HepG2 (cell line): ENCODE measurements at regions not wholly inside any gene's neighbourhood (a gene's known extent, or its start where the extent isn't known, plus 50 kb on each side); places are given as distances from the start of the nearest gene placed in this dataset.
"Not testable (repeated sequence)": the region's sequence is repeated elsewhere in the genome, so short reads cannot be mapped to it uniquely, and the experiment has no call there.

ENCODE experiments used
- FOXP1 ChIP-seq, 2 experiments: fragments of 450-650 bp in 1 of 2; IDR thresholded peaks; 2 replicates each; pipeline ENCODE4 v1.6.1; 2017 to 2018; ENCODE audit warnings: antibody characterized with exemption in 1 of 2
- HMG20A ChIP-seq: IDR thresholded peaks from 2 replicates; pipeline ENCODE4 v1.6.1; 2016; ENCODE audit warnings: borderline replicate concordance
- KDM1A ChIP-seq: IDR thresholded peaks from 2 replicates; pipeline ENCODE4 v1.6.1; 2016; ENCODE audit warnings: missing compliant biosample characterization
- MEIS1 ChIP-seq: sonication (generic); formaldehyde crosslinking; IDR thresholded peaks from 2 replicates; pipeline ENCODE4 v1.9.0; 2021; ENCODE audit warnings: mild to moderate bottlenecking, missing genetic modification reagents, moderate library complexity, borderline replicate concordance
- NFKBIZ ChIP-seq: IDR thresholded peaks from 2 replicates; pipeline ENCODE4 v1.6.1; 2018; ENCODE audit warnings: missing genetic modification reagents, missing compliant biosample characterization
- ZNF607 ChIP-seq: sonication (generic); formaldehyde crosslinking; IDR thresholded peaks from 2 replicates; pipeline ENCODE4 v1.5.1; 2020; ENCODE audit warnings: missing genetic modification reagents, mild to moderate bottlenecking, borderline replicate concordance
- ZNF672 ChIP-seq: sonication (generic); formaldehyde crosslinking; IDR thresholded peaks from 2 replicates; pipeline ENCODE4 v1.8.1; 2022; ENCODE audit warnings: missing genetic modification reagents
- ZNF703 ChIP-seq: sonication (generic); formaldehyde crosslinking; IDR thresholded peaks from 2 replicates; pipeline ENCODE4 v1.5.1; 2020; ENCODE audit warnings: missing genetic modification reagents, mild to moderate bottlenecking, moderate library complexity, borderline replicate concordance
- TF ChIP-seq, protein P1 (sequence below): IDR thresholded peaks from 2 replicates; pipeline ENCODE4 v1.4.0; 2020; ENCODE audit warnings: mild to moderate bottlenecking, missing genetic modification reagents
- TF ChIP-seq, protein P2 (sequence below): sonication (generic); formaldehyde crosslinking; IDR thresholded peaks from 2 replicates; pipeline ENCODE4 v1.5.1; 2020; ENCODE audit warnings: mild to moderate bottlenecking, missing genetic modification reagents, moderate library complexity
- TF ChIP-seq, protein P3 (sequence below): sonication (generic); IDR thresholded peaks from 2 replicates; pipeline ENCODE4 v1.6.1; 2016; ENCODE audit warnings: low read depth, borderline replicate concordance

DNA sequence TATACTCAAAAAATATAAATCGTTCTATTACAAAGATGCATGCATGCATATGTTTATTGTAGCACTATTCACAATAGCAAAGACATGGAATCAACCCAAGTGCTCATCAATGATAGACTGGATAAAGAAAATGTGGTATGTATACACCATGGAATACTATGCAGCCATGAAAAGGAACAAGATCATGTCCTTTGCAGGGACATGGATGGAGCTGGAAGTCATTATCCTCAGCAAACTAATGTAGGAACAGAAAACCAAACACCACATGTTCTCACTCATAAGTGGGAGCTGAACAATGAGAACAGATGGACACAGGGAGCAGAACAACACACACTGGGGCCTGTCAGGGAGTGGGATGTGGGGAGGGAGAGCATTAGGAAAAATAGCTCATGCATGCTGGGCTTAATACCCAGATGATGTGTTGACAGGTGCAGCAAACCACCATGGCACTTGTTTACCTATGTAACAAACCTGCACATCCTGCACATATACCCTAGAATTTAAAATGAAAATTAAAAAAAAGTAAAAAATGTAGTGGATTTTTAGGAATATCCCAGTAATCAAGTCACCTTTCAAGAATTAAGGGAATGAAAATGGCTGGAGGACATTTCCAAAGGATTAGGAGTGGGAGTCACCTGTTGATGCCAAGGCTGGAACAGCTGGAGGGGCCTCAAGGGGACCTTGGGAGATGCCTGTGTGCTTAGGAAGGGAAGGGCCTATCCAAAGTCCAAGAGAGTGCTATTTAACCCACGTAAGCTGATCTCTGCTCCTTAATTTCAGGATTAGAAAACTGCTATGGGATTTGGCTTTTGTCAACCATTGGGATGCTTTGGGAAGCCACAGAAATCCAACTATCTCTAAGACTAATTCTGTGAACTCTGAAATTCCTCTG is 156.9 kb upstream of the FAM20A start (continued):
- TF ChIP-seq, protein P1, sequence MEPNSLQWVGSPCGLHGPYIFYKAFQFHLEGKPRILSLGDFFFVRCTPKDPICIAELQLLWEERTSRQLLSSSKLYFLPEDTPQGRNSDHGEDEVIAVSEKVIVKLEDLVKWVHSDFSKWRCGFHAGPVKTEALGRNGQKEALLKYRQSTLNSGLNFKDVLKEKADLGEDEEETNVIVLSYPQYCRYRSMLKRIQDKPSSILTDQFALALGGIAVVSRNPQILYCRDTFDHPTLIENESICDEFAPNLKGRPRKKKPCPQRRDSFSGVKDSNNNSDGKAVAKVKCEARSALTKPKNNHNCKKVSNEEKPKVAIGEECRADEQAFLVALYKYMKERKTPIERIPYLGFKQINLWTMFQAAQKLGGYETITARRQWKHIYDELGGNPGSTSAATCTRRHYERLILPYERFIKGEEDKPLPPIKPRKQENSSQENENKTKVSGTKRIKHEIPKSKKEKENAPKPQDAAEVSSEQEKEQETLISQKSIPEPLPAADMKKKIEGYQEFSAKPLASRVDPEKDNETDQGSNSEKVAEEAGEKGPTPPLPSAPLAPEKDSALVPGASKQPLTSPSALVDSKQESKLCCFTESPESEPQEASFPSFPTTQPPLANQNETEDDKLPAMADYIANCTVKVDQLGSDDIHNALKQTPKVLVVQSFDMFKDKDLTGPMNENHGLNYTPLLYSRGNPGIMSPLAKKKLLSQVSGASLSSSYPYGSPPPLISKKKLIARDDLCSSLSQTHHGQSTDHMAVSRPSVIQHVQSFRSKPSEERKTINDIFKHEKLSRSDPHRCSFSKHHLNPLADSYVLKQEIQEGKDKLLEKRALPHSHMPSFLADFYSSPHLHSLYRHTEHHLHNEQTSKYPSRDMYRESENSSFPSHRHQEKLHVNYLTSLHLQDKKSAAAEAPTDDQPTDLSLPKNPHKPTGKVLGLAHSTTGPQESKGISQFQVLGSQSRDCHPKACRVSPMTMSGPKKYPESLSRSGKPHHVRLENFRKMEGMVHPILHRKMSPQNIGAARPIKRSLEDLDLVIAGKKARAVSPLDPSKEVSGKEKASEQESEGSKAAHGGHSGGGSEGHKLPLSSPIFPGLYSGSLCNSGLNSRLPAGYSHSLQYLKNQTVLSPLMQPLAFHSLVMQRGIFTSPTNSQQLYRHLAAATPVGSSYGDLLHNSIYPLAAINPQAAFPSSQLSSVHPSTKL (CRISPR knock-in tag) = peak; percentile 43; the same call in 1 of the 2 replicates
- TF ChIP-seq NFKBIZ (CRISPR knock-in tag) (0 out of 2 replicates have a peak, but pooled peaks have one; percentile 14), KDM1A (CRISPR knock-in tag) (0 out of 2 replicates have a peak, but pooled peaks have one; percentile 54), ZNF703 (0 out of 2 replicates have a peak, but pooled peaks have one; percentile 19), ZNF672 (CRISPR knock-in tag) (0 out of 2 replicates have a peak, but pooled peaks have one; percentile 28), HMG20A (peak; percentile 22; the same call in 1 of the 2 replicates), FOXP1 (CRISPR knock-in tag; IDR thresholded peaks at IDR 0.05) (0 out of 2 replicates have a peak, but pooled peaks have one; percentile 4), MEIS1 (CRISPR knock-in tag) (0 out of 2 replicates have a peak, but pooled peaks have one; percentile 63), ZNF607 (0 out of 2 replicates have a peak, but pooled peaks have one; percentile 36)
- TF ChIP-seq, protein P2, sequence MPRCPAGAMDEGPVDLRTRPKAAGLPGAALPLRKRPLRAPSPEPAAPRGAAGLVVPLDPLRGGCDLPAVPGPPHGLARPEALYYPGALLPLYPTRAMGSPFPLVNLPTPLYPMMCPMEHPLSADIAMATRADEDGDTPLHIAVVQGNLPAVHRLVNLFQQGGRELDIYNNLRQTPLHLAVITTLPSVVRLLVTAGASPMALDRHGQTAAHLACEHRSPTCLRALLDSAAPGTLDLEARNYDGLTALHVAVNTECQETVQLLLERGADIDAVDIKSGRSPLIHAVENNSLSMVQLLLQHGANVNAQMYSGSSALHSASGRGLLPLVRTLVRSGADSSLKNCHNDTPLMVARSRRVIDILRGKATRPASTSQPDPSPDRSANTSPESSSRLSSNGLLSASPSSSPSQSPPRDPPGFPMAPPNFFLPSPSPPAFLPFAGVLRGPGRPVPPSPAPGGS (CRISPR knock-in tag) = 0 out of 2 replicates have a peak, but pooled peaks have one; percentile 38
- TF ChIP-seq FOXP1 (IDR thresholded peaks at IDR 0.05) = not testable (repeated sequence)
- TF ChIP-seq, protein P3, sequence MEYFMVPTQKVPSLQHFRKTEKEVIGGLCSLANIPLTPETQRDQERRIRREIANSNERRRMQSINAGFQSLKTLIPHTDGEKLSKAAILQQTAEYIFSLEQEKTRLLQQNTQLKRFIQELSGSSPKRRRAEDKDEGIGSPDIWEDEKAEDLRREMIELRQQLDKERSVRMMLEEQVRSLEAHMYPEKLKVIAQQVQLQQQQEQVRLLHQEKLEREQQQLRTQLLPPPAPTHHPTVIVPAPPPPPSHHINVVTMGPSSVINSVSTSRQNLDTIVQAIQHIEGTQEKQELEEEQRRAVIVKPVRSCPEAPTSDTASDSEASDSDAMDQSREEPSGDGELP = peak; percentile 84
- TF ChIP-seq, all 625 proteins: peak for 26; not testable (repeated sequence) for 599
